VCaP (cell line): ENCODE measurements at regions not wholly inside any gene's neighbourhood (a gene's known extent, or its start where the extent isn't known, plus 50 kb on each side); places are given as distances from the start of the nearest gene placed in this dataset.
"Not testable (repeated sequence)": the region's sequence is repeated elsewhere in the genome, so short reads cannot be mapped to it uniquely, and the experiment has no call there.

ENCODE experiments used
- H3K27ac ChIP-seq: fragments of 450-650 bp; 2 replicates; pipeline ENCODE4 v1.5.1; 2017
- TF ChIP-seq, protein P1 (sequence below): fragments of 450-650 bp; conservative IDR thresholded peaks from 2 replicates; pipeline ENCODE4 v1.5.1; 2017; ENCODE audit warnings: mild to moderate bottlenecking, moderate library complexity

DNA sequence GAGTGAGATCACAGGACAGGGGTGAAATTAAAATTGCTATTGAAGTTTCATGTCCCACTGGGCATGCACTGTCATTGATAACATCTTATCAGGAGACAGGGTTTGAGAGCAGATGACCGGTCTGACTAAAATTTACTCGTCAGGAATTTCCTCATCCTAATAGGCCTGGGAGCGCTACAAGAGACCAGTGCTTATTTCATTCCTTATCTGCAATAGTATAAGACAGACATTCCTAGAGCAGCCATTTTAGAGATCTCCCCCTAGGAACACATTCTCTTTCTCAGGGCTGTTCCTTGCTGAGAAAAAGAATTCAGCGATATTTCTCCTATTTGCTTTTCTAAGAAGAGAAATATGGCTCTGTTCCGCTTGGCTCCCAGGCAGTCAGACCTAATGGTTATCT is 181.4 kb upstream of the ETV3 start:
- no peak overlapping the region for H3K27ac ChIP-seq
- TF ChIP-seq, protein P1, sequence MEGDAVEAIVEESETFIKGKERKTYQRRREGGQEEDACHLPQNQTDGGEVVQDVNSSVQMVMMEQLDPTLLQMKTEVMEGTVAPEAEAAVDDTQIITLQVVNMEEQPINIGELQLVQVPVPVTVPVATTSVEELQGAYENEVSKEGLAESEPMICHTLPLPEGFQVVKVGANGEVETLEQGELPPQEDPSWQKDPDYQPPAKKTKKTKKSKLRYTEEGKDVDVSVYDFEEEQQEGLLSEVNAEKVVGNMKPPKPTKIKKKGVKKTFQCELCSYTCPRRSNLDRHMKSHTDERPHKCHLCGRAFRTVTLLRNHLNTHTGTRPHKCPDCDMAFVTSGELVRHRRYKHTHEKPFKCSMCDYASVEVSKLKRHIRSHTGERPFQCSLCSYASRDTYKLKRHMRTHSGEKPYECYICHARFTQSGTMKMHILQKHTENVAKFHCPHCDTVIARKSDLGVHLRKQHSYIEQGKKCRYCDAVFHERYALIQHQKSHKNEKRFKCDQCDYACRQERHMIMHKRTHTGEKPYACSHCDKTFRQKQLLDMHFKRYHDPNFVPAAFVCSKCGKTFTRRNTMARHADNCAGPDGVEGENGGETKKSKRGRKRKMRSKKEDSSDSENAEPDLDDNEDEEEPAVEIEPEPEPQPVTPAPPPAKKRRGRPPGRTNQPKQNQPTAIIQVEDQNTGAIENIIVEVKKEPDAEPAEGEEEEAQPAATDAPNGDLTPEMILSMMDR: no peak

- not testable (repeated sequence) for H3K27ac ChIP-seq
These were observed 179.0 kb upstream of the ETV3 start for GRCh38 chr1:157317229-157317628.

DNA sequence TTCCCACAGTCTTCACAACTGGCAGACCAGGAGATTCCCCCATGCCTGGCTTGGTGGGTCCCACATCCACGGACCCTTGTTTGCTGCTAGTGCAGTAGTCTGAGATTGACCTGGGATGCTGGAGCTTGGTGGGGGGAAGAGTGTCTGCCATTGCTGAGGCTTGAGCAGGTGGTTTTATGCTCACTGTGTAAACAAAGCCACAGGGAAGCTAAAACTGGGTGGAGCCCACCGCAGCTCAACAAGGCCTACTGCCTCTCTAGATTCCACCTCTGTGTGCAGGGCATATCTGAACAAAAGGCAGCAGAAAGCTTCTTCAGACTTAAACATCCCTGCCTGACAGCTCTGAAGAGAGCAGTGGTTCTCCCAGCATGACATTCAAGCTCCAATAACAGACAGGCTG is 177.3 kb upstream of the ETV3 start:
- TF ChIP-seq, protein P1: no peak
- no peak overlapping the region for H3K27ac ChIP-seq

DNA sequence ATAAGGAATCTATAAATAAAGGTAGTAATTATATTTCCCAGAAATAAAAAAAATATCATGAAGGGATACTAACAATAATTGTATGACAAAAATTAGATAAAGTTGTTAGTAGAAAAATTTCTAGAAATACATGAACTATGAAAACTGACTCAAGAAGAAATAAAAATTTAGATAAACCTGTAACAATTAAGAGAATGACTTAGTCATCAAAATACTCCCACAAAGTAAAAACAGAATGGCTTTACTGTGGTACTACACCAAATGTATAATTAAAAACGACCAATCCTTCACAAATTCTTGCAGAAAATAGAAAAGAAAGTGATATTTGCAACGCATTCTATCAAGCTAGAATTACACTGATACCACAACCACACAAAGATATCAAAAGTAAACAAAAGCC is 176.2 kb upstream of the ETV3 start:
- TF ChIP-seq, protein P1: no peak
- no peak overlapping the region for H3K27ac ChIP-seq

- TF ChIP-seq, protein P1: no peak
- H3K27ac ChIP-seq: no peak overlapping the region
These were observed 175.1 kb upstream of the ETV3 start for GRCh38 chr1:157313240-157313807.

- no peak overlapping the region for H3K27ac ChIP-seq
- TF ChIP-seq, protein P1: no peak
These were observed 174.1 kb upstream of the ETV3 start for GRCh38 chr1:157312082-157312812.

DNA sequence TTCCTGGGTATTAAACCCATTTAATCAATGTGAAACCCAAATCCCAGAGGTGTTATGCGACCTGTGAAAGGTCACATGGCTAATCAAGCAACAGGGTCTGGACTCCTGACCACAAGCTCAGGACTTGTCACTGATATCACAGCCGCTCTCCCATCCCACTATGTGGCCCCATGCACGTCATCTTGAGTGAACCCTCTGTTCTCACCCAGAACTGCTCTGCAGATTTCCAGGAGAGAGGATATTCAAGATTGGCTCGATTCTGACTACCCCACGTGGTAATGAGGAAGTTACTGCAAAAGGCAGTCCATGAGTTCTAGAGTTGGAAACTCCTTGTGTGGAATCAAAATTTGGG is 173.5 kb upstream of the ETV3 start:
- TF ChIP-seq, protein P1: no peak
- no peak overlapping the region for H3K27ac ChIP-seq
